ENCODE measurements at regions not wholly inside any gene's neighbourhood (a gene's known extent, or its start where the extent isn't known, plus 50 kb on each side); places are given as distances from the start of the nearest gene placed in this dataset.
A peak's percentile ranks its signal among the peaks of the same experiment; 100 is the strongest.
"Not testable (repeated sequence)": the region's sequence is repeated elsewhere in the genome, so short reads cannot be mapped to it uniquely, and the experiment has no call there.

- ATAC-seq (ENCODE audit: low FRiP score) (no peak), DNase-seq (no peak)
- H3K27ac ChIP-seq (ENCODE audit: low read depth in 1 of 2, low read length in 2 of 2), result no peak overlapping the region
- no peak overlapping the region for H3K4me3 ChIP-seq (ENCODE audit: low read length in 2 of 2)
- no peaks in the 10 kb centered on the region for H3K9me3 ChIP-seq (ENCODE audit: control insufficient read depth, low read length)
- 42 to 54% methylated on average over 3 of the region's 3 CpGs for WGBS, 2 donors
- no peaks in the 10 kb centered on the region for H3K36me3 ChIP-seq (ENCODE audit: control insufficient read depth in 1 of 2, insufficient read depth in 2 of 2, low read length in 1 of 2)
- H3K27me3 ChIP-seq (ENCODE audit: control insufficient read depth in 1 of 2, insufficient read depth in 2 of 2, low read length in 1 of 2), result no peaks in the 10 kb centered on the region
- intact Hi-C loops (cut with DNase I), result no loop called here
- no peaks in the 10 kb centered on the region for H3K4me1 ChIP-seq (ENCODE audit: control insufficient read depth in 1 of 2, insufficient read depth in 2 of 2, low read length in 2 of 2)
Measured at GRCh38 chr14:106038263-106038662, 511.9 kb downstream of the TMEM121 start.

GRCh38 chr14:106039400-106039799 lies 513.0 kb downstream of the TMEM121 start:
- no peak for ATAC-seq (ENCODE audit: low FRiP score)
- no peaks in the 10 kb centered on the region for H3K9me3 ChIP-seq (ENCODE audit: control insufficient read depth, low read length)
- WGBS, 2 donors, result 42 to 63% methylated on average over 4 of the region's 4 CpGs
- no peaks in the 10 kb centered on the region for H3K4me1 ChIP-seq (ENCODE audit: control insufficient read depth in 1 of 2, insufficient read depth in 2 of 2, low read length in 2 of 2)
- H3K4me3 ChIP-seq (ENCODE audit: low read length in 2 of 2), result no peak overlapping the region
- H3K27ac ChIP-seq (ENCODE audit: low read depth in 1 of 2, low read length in 2 of 2), result no peak overlapping the region
- intact Hi-C loops (cut with DNase I), result no loop called here
- no peak for DNase-seq
- H3K36me3 ChIP-seq (ENCODE audit: control insufficient read depth in 1 of 2, insufficient read depth in 2 of 2, low read length in 1 of 2), result no peaks in the 10 kb centered on the region
- no peaks in the 10 kb centered on the region for H3K27me3 ChIP-seq (ENCODE audit: control insufficient read depth in 1 of 2, insufficient read depth in 2 of 2, low read length in 1 of 2)

DNA sequence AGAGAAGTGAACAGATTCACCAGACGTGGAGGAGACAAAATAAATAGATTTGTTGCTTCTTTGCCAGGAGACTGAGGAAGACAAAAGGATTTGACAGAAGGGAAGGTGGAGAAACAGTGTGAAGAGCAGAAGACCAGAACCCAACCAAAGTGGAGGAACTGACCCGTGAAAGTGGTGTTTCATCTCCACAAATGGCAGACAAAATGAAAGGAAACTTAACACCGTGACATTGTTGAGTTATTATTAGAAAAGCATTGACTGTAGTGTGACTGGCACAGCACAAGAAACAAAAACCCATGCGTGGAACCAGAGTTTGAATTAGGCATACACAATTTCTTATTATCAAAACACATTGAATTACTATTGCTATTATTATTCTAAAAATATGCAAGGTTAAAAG lies 518.1 kb downstream of the TMEM121 start:
- Histone ChIP-seq H3K27ac (ENCODE audit: low read depth in 1 of 2, low read length in 2 of 2) (no peak overlapping the region), H3K4me3 (ENCODE audit: low read length in 2 of 2) (no peak overlapping the region), H3K27me3 (ENCODE audit: control insufficient read depth in 1 of 2, insufficient read depth in 2 of 2, low read length in 1 of 2) (peaks cover 0 to 1% of the 10 kb centered on the region in 2 donors), H3K36me3 (ENCODE audit: control insufficient read depth in 1 of 2, insufficient read depth in 2 of 2, low read length in 1 of 2) (no peaks in the 10 kb centered on the region), H3K4me1 (ENCODE audit: control insufficient read depth in 1 of 2, insufficient read depth in 2 of 2, low read length in 2 of 2) (no peaks in the 10 kb centered on the region), H3K9me3 (ENCODE audit: control insufficient read depth, low read length) (peaks cover 2% of the 10 kb centered on the region)
- no peak for ATAC-seq (ENCODE audit: low FRiP score)
- intact Hi-C loops (cut with DNase I), result no loop called here
- WGBS, 2 donors, result 55 to 63% methylated on average over 4 of the region's 4 CpGs
- DNase-seq, result no peak

DNA sequence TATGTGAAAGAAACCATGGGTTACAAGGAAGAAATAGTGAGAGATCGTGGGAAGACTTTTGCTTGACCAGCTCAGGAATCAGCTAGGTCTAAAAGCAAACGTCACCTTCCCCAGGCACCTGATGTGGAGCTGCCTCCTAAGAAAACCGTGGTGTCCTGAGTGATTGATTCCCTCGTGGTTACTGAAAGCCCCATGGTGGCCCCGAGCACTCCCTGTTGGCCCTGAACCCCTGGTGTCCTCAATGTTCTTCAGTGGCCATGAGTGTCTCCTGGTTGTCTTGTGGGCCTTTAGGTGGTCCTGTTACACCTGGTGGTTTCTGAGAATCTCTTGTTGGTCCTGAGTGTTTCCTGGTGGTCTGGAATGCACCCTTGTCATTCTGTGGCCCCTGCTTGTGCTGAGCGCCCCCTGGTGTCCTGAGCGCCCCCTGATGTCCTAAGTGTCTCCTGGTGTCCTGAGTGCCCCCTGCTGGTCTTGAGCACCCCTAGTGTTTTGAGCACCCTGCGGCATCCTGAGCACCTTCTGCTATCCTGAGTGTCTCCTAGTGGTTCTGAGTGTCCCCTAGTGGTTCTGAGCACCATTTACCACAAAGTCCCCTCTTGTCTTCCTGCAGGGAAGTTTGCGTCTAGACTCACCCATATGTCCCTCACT lies 518.7 kb downstream of the TMEM121 start:
- Histone ChIP-seq H3K27ac (ENCODE audit: low read depth in 1 of 2, low read length in 2 of 2) (no peak overlapping the region), H3K4me3 (ENCODE audit: low read length in 2 of 2) (no peak overlapping the region), H3K27me3 (ENCODE audit: control insufficient read depth in 1 of 2, insufficient read depth in 2 of 2, low read length in 1 of 2) (peaks cover 0 to 1% of the 10 kb centered on the region in 2 donors), H3K9me3 (ENCODE audit: control insufficient read depth, low read length) (peaks cover 2% of the 10 kb centered on the region), H3K4me1 (ENCODE audit: control insufficient read depth in 1 of 2, insufficient read depth in 2 of 2, low read length in 2 of 2) (no peaks in the 10 kb centered on the region), H3K36me3 (ENCODE audit: control insufficient read depth in 1 of 2, insufficient read depth in 2 of 2, low read length in 1 of 2) (no peaks in the 10 kb centered on the region)
- intact Hi-C loops (cut with DNase I), result no loop called here
- ATAC-seq (ENCODE audit: low FRiP score) (no peak), DNase-seq (peak; percentile 79 to 80)
- 56 to 57% methylated on average over 9 of the region's 9 CpGs for WGBS, 2 donors

- peaks cover 2% of the 10 kb centered on the region for H3K9me3 ChIP-seq (ENCODE audit: control insufficient read depth, low read length)
- H3K36me3 ChIP-seq (ENCODE audit: control insufficient read depth in 1 of 2, insufficient read depth in 2 of 2, low read length in 1 of 2), result no peaks in the 10 kb centered on the region
- no peak for DNase-seq
- H3K4me1 ChIP-seq (ENCODE audit: control insufficient read depth in 1 of 2, insufficient read depth in 2 of 2, low read length in 2 of 2), result no peaks in the 10 kb centered on the region
- intact Hi-C loops (cut with DNase I), result no loop called here
- H3K27me3 ChIP-seq (ENCODE audit: control insufficient read depth in 1 of 2, insufficient read depth in 2 of 2, low read length in 1 of 2), result peaks cover 0 to 7% of the 10 kb centered on the region in 2 donors
- whole genome bisulfite sequencing, 2 donors, result 60 to 68% methylated on average over 2 of the region's 2 CpGs
- no peak for ATAC-seq (ENCODE audit: low FRiP score)
- H3K4me3 ChIP-seq (ENCODE audit: low read length in 2 of 2), result no peak overlapping the region
- no peak overlapping the region for H3K27ac ChIP-seq (ENCODE audit: low read depth in 1 of 2, low read length in 2 of 2)
Measured at GRCh38 chr14:106051796-106052195, 525.4 kb downstream of the TMEM121 start.

- H3K27ac ChIP-seq (ENCODE audit: low read depth in 1 of 2, low read length in 2 of 2), result no peak overlapping the region
- no peaks in the 10 kb centered on the region for H3K9me3 ChIP-seq (ENCODE audit: control insufficient read depth, low read length)
- no peak overlapping the region for H3K4me3 ChIP-seq (ENCODE audit: low read length in 2 of 2)
- ATAC-seq (ENCODE audit: low FRiP score) (no peak), DNase-seq (no peak)
- peaks cover 0 to 6% of the 10 kb centered on the region in 2 donors for H3K27me3 ChIP-seq (ENCODE audit: control insufficient read depth in 1 of 2, insufficient read depth in 2 of 2, low read length in 1 of 2)
- H3K36me3 ChIP-seq (ENCODE audit: control insufficient read depth in 1 of 2, insufficient read depth in 2 of 2, low read length in 1 of 2), result no peaks in the 10 kb centered on the region
- 47 to 78% methylated on average over 6 of the region's 6 CpGs for WGBS, 2 donors
- H3K4me1 ChIP-seq (ENCODE audit: control insufficient read depth in 1 of 2, insufficient read depth in 2 of 2, low read length in 2 of 2), result no peaks in the 10 kb centered on the region
- intact Hi-C loops (cut with DNase I), result no loop called here
Measured at GRCh38 chr14:106055289-106055688, 528.9 kb downstream of the TMEM121 start.

DNA sequence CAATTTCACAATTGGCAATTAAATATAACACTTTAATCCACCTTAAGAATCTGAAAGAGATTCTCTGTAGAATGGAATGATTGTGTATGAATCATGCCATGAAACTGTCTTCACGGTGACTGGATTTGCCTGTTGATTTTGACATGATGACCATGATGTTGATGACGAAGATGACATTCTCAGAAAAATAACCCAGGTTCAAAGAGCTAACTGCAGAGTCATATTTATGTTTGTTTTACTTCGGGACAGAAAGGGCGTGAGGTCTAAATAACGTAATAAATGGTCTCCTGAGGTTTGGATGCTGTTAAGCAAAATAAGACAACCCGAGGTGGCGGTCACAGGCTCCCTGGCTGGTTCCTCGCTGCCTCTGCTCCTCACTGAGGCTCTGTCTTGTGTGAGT lies 532.0 kb downstream of the TMEM121 start:
- H3K36me3 ChIP-seq (ENCODE audit: control insufficient read depth in 1 of 2, insufficient read depth in 2 of 2, low read length in 1 of 2), result no peaks in the 10 kb centered on the region
- no peak overlapping the region for H3K27ac ChIP-seq (ENCODE audit: low read depth in 1 of 2, low read length in 2 of 2)
- no peaks in the 10 kb centered on the region for H3K27me3 ChIP-seq (ENCODE audit: control insufficient read depth in 1 of 2, insufficient read depth in 2 of 2, low read length in 1 of 2)
- DNase-seq (no peak), ATAC-seq (ENCODE audit: low FRiP score) (no peak)
- WGBS, 2 donors, result 50 to 67% methylated on average over 8 of the region's 8 CpGs
- intact Hi-C loops (cut with DNase I), result no loop called here
- no peaks in the 10 kb centered on the region for H3K9me3 ChIP-seq (ENCODE audit: control insufficient read depth, low read length)
- H3K4me1 ChIP-seq (ENCODE audit: control insufficient read depth in 1 of 2, insufficient read depth in 2 of 2, low read length in 2 of 2), result no peaks in the 10 kb centered on the region
- H3K4me3 ChIP-seq (ENCODE audit: low read length in 2 of 2), result no peak overlapping the region

GRCh38 chr14:106060276-106060975 lies 534.0 kb downstream of the TMEM121 start:
- H3K9me3 ChIP-seq (ENCODE audit: control insufficient read depth, low read length), result peaks cover 1% of the 10 kb centered on the region
- DNase-seq (no peak), ATAC-seq (ENCODE audit: low FRiP score) (no peak)
- H3K36me3 ChIP-seq (ENCODE audit: control insufficient read depth in 1 of 2, insufficient read depth in 2 of 2, low read length in 1 of 2), result no peaks in the 10 kb centered on the region
- H3K4me1 ChIP-seq (ENCODE audit: control insufficient read depth in 1 of 2, insufficient read depth in 2 of 2, low read length in 2 of 2), result no peaks in the 10 kb centered on the region
- intact Hi-C loops (cut with DNase I), result no loop called here
- H3K27me3 ChIP-seq (ENCODE audit: control insufficient read depth in 1 of 2, insufficient read depth in 2 of 2, low read length in 1 of 2), result no peaks in the 10 kb centered on the region
- H3K27ac ChIP-seq (ENCODE audit: low read depth in 1 of 2, low read length in 2 of 2), result no peak overlapping the region
- WGBS, 2 donors, result 48 to 54% methylated on average over 3 of the region's 3 CpGs
- no peak overlapping the region for H3K4me3 ChIP-seq (ENCODE audit: low read length in 2 of 2)

- DNase-seq, result peak in 1 of 2 donors; percentile 74
- H3K27ac ChIP-seq (ENCODE audit: low read depth in 1 of 2, low read length in 2 of 2); H3K4me3 ChIP-seq (ENCODE audit: low read length in 2 of 2); H3K36me3 ChIP-seq (ENCODE audit: control insufficient read depth in 1 of 2, insufficient read depth in 2 of 2, low read length in 1 of 2); H3K27me3 ChIP-seq (ENCODE audit: control insufficient read depth in 1 of 2, insufficient read depth in 2 of 2, low read length in 1 of 2); H3K9me3 ChIP-seq (ENCODE audit: control insufficient read depth, low read length); H3K4me1 ChIP-seq (ENCODE audit: control insufficient read depth in 1 of 2, insufficient read depth in 2 of 2, low read length in 2 of 2); intact Hi-C loops (cut with DNase I); ATAC-seq (ENCODE audit: low FRiP score): not testable (repeated sequence)
- WGBS, 2 donors, result 44 to 55% methylated on average over 12 of the region's 12 CpGs
Measured at GRCh38 chr14:106061877-106062500, 535.6 kb downstream of the TMEM121 start.
